Fibroblast of the aortic adventitia (primary cell): ENCODE measurements at regions not wholly inside any gene's neighbourhood (a gene's known extent, or its start where the extent isn't known, plus 50 kb on each side); places are given as distances from the start of the nearest gene placed in this dataset.

Experiments used
- DNase-seq: peaks from one replicate; pipeline ENCODE4 v3.0.0-alpha.2; 2010; ENCODE audit warnings: low read depth
- H3K4me3 ChIP-seq: 2 replicates; pipeline ENCODE4 v1.5.1; 2011; ENCODE audit warnings: low read depth, mild to moderate bottlenecking, control low read depth, low read length, moderate library complexity
- CTCF ChIP-seq: IDR thresholded peaks from 2 replicates; pipeline ENCODE4 v1.5.1; 2011; ENCODE audit warnings: mild to moderate bottlenecking, low read length, control low read depth, inconsistent platforms; ENCODE audit not compliant: insufficient read depth

DNA sequence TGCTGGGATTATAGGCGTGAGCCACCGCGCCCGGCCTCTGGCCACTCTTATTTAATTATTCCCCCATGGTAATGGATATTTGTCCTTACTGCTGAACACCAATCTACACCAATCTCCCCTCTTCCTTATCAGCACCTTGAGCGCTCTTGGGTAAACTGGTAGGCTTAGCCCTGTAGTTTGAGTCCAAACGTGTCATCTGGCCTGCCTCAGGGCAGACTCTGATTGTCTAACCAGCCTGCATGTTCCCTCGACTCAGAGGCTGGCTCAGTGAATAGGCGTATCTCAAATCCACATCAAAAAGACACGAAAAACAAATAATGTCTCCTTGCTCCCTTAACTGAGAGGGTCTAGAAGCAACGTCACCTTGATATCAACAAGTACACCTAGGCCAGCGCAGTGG lies 260.9 kb downstream of the TFAP2C start:
- DNase-seq = no peak
- H3K4me3 ChIP-seq = no peak overlapping the region
- TF ChIP-seq CTCF = no peak

- DNase-seq = no peak
- no peak for TF ChIP-seq CTCF
- no peak overlapping the region for H3K4me3 ChIP-seq
Measured at GRCh38 chr20:56893226-56893917, 264.3 kb downstream of the TFAP2C start.

DNA sequence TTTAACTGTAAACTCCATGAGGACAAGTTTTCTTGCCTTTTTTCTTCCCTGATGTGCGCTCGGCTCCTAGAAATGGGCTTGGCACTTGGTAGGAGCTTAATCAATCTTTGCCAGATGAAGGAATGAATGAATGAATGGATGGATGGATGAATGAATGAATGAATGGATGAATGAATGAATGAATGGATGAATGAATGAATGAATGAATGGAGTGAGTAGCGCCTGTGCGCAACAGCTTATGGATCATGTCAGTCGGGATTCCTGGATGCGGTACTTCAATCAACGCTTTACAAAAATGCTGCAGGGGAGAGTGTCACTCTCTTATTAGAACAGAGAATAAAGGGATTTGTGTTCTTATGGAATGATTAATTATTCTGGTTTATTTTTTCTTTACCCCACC lies 267.3 kb downstream of the TFAP2C start:
- no peak for TF ChIP-seq CTCF
- DNase-seq = no peak
- no peak overlapping the region for H3K4me3 ChIP-seq

- H3K4me3 ChIP-seq = no peak overlapping the region
- no peak for TF ChIP-seq CTCF
- DNase-seq = no peak
Measured at GRCh38 chr20:56897318-56897957, 268.3 kb downstream of the TFAP2C start.

DNA sequence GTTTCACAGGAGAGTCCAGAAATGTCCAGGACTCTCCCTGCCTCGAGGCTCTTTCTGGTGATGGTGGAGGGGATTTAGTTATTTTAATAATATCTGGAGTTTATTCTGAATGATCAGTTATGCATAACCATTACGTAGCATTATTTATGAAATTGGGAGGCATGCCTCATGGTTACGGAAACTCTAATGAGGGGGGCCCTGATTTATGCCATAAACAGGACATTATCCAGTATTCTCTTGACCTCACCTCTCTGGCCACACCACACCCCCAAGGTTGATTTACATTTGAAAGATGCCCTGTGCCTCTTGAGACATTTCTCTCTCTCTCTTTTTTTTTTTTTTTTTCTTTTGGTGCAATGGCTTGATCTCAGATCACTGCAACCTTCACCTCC lies 268.8 kb downstream of the TFAP2C start:
- DNase-seq = no peak
- no peak overlapping the region for H3K4me3 ChIP-seq
- TF ChIP-seq CTCF = no peak

DNA sequence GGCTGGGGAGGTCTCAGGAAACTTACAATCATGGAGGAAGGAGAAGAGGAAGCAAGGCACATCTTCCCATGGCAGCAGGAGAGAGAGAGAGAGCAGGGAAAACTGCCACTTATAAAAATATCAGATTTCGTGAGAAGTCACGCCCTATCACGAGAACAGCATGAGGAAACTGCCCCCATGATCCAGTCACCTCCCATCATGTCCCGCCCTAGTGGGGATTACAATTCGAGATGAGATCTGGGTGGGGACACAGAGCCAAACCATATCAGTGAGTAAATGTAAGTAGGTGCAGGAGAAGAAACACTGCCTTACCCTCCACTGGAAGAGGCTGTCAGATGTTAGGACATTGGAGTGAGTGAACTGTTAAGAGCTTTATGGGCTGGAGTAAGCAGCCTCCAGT lies 270.4 kb downstream of the TFAP2C start:
- no peak for TF ChIP-seq CTCF
- DNase-seq = no peak
- H3K4me3 ChIP-seq = no peak overlapping the region
